Fibroblast of skin of right quadriceps (primary cell): ENCODE measurements at regions not wholly inside any gene's neighbourhood (a gene's known extent, or its start where the extent isn't known, plus 50 kb on each side); places are given as distances from the start of the nearest gene placed in this dataset.

ENCODE experiments used
- DNase-seq: peaks from one replicate; pipeline ENCODE4 v3.0.0-alpha.2; 2013

DNA sequence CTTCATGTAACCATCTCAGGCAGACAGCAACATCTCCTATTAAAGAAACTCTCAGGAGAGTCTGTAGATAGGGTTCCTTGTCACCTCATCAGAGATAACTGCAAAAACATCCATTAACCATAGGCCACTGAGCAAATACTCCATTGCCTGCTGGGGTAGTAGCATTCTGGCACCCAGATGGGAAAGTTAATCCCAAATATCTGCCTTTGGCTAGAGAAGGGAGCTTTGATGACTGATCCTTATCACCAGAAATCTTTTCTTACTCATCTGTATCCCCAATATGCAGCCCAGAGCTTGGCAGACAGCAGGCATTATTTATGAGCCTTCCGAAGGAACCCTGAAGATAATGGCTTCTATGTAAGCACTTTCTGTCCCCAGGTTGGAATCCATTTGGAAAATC, 173.1 kb downstream of the MFSD1 start:
- no peak for DNase-seq

- no peak for DNase-seq
Observed at GRCh38 chr3:158976966-158977365, 175.1 kb downstream of the MFSD1 start.

GRCh38 chr3:158977497-158977896, 175.6 kb downstream of the MFSD1 start:
- DNase-seq: no peak

DNA sequence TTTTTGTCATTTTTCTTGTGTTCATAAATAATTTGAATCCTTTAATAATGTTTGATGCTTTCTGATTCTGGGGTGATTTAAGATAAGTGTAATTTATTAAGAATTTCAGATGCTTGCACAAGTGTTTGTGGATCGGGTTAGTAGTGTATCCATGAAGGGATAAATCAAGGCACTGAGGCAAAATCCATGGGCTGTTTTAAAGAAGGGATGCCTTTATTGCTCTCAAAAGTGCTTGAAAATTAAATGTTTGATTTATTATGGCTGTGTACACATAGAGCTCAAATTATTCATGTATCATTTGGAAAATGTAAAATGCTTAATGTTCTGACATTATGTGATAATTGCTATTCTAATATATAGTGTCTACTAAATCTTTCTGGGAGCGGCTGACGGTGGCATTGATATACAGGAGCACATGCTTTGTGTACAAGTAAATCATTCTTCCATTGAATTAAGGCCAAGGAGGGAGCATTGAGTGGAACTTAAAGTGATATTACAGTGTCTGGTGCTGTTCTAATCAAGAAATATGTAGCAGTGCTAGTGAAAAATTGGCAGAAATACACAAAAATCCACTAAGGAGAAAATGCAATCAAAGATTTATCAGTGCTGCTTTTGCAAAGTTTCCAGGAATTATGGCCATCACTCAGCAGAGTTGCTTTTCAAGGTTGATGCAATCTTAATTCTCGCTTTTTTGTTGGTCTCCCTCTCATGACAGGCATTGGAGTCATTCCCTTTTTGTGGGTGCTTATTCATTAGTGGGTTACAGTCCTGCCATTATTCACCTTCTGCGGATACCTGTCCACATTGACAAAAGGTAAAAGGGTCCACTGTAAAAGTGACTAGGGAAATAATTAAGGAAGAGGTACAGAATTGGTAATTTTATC, 181.6 kb downstream of the MFSD1 start:
- DNase-seq: no peak

- DNase-seq: no peak
Observed at GRCh38 chr3:158991146-158991705, 189.4 kb downstream of the MFSD1 start.

DNA sequence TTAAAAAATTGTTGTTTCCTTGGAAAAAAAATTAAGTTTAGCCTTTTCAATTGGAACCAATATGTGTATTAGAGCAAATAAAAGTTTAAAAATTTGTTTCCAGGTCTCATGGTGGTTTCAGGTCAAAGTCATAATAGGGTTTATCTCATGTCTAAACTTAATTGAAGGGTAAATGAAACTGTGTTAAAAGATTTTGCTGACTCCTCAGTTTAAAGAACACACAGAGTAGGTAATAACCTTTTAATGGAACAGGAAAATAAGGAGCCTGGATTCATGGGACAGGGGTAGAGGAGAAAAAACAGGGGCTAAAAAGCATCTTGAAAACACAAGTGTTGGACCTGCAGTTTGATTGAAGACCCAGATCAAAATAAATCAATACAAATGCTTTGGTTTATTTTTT, 190.6 kb downstream of the MFSD1 start:
- no peak for DNase-seq

GRCh38 chr3:158994386-158994785, 192.5 kb downstream of the MFSD1 start:
- no peak for DNase-seq

GRCh38 chr3:159001711-159002110, 199.9 kb downstream of the MFSD1 start:
- no peak for DNase-seq

GRCh38 chr3:159005137-159005536, 203.3 kb downstream of the MFSD1 start:
- no peak for DNase-seq

- no peak for DNase-seq
Observed at GRCh38 chr3:159007331-159007730, 205.5 kb downstream of the MFSD1 start.

- no peak for DNase-seq
Observed at GRCh38 chr3:159008401-159008800, 206.5 kb downstream of the MFSD1 start.

GRCh38 chr3:159018341-159018740, 216.5 kb downstream of the MFSD1 start:
- DNase-seq: no peak

DNA sequence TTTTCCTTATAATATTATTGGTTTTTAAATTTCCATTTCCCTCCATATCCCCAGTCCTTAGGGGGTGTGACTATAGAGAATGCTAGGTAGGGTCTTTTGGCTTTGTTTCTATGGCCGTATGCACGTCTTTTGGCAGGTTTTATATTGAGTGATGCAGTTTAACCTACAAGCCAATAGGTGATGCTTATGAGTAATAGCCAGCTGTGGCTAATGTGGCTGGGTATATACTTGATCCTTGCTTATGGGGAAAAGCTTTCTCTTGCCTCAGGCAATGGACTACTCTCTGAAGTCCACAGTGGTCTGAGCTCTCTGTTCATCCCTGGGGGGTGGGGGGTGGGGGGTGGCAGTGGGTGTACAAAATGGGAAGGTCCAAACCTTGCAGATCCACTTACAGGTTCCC, 223.9 kb downstream of the MFSD1 start:
- DNase-seq: no peak

- no peak for DNase-seq
Observed at GRCh38 chr3:159026510-159026909, 224.7 kb downstream of the MFSD1 start.

- no peak for DNase-seq
Observed at GRCh38 chr3:159028706-159029105, 226.9 kb downstream of the MFSD1 start.

DNA sequence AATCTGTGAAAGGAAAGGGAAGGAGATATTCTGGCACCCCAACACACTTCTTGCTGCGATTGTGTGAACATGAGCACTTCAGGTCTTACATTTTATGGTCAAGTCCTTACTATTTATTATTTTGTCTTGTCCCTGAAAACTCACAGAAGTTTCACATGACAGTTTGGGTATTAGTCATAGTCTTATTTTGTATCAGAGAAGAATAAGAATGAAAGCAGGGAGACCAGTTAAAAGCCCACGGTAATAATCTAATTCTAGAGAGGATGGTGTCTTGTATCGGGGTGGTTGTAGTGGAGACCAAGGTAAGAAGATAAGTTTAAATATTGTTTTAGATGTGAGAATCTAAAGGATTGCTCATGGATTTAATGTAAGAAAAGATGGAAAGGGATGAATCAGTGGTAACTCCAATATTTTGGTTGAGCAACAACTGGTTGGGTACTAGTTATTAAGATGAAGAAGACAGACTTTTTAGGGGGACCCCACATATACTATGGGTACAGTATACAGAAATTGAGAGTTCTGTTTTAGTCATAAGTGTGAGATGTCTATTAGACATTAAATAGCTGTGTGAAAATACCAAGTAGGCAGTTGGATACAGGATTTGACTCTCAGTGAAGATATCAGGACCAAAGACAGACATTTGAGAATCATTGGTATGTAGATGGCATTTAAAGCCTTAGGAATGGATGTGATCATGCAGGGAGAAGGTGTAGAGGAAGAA, 227.6 kb downstream of the MFSD1 start:
- no peak for DNase-seq

DNA sequence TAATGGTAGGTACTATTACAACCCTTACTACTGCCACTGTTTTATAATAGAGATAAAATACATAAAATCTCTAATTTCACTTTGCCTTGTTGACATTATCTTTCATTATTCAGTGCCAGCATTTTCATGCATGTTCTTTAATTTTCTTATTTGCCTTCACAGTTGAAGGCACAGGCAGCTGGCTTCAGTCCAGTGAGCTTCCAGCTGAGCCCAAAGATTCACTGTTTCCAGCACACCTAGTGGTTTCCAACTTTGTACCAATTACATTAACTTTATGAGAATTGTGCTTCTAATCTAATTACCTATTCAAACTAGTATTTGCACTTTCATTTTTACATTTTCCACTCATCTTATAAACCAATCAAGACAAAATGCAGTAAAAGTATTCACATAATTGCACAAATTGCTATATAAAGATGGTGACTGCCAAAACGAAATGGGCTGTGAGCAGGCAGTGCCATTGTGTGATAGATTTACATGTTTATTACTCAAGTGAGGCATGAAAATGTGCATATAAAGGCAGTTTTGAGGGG, 228.3 kb downstream of the MFSD1 start:
- DNase-seq: no peak

DNA sequence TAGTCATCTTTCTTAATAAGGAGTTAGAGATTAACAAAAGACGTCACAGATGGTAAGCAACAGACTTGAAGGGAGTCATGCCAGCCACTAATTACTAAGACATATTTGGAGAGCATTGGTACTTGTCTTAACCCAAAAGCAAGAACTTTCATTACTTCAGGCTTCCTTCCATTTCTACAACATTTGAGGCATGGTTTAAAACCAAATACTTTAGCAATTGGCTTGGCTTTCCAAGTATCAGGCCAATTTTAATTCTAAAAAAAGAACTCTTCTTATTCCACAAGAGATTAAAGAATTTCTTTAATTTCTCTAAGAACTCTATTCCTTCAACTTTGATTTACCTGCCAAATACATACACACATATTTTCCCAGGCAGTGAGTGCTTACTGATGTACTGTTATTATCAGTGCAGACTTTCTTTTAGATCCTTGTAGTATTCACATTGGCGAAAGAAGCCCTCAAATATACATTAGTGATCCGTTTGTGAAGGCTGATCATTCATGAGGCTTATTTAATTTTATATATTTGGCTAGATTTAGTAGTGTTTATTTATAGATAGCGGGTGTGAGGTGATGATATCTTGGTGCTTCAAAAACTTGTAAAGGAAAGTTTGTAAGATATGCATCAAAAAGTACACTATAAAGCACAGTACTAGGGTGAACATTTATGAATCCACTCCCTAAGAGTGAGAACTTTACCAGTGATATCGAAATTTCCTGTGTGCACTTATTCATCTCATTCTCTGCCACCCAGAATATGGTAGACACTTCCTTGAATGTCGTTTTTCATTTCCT, 229.2 kb downstream of the MFSD1 start:
- DNase-seq: no peak

DNA sequence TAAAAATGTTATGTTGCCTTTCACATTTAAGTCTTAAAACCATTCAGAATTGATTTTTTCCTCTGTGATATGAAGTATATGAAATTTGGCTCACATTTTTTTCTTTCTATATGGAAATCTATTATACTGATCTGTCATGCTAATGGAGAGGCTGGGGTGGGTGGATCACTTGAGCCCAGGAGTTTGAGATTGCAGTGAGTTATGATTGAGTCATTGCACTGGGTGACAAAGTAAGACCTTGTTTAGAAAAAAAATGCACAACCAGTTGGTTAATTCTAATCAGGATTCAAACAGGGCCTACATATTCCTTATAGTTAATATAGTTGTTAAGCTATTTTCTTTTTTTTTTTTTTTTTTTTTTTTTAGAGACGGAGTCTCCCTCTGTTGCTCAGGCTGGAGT, 230.5 kb downstream of the MFSD1 start:
- peak; percentile 19 for DNase-seq

DNA sequence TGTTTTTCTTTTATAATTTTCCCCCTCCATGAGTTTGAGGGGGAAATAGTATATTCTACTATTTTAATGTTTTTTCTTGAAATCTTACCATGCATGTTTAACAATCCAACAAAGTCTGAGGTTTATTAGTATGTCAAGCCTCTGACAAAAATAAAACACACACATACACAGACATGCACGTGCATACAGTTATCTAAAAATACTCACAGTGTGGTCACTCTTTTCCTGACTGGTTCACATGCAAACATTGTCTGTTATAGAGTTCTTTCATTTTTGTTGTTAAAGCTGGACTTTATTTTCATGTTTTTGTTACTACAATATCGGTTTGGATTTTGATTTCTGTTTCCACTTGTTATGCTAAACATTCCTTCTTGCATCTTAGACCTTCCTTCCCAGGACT, 236.6 kb downstream of the MFSD1 start:
- no peak for DNase-seq

DNA sequence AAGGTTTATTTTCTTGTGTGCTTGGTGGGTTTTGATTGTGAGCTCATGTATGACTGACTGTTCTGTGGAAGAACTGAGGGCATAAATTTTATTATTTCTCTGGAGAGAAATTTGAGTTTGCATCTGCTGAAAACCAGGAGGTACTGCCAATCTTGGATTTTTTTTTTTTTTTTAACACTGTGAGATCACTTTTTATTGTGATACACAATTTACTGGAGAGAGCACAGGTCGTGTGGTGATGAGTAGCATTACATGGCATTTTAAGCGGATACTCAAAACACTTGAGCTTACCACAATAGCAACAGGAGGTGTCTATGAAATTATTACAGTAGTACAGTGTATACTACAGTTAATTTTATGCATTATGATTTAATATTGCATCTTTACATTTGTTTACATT, 237.4 kb downstream of the MFSD1 start:
- DNase-seq: no peak

GRCh38 chr3:159045279-159045885, 243.5 kb downstream of the MFSD1 start:
- no peak for DNase-seq
